ENCODE measurements at regions not wholly inside any gene's neighbourhood (a gene's known extent, or its start where the extent isn't known, plus 50 kb on each side); places are given as distances from the start of the nearest gene placed in this dataset.

DNA sequence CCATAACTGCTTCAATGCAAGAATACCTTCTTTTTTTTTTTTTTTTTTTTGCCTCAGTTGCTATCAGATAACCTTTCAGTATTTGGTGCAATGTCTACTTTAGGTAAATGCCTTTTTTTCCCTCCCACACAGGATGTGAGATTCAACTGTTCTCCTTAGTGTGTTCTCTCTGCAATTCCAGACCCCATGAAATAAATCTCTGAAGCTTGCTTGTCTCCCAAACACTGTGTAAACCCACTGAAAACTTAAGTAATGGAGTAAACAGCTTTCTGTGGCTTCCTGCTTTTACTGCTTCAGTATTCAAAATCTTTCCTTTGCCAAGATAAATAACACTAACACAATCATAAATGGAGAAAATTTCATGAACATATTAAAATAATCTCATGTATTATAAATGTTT lies 55.8 kb upstream of the CLEC14A start:
- TF ChIP-seq TAF1 (IDR thresholded peaks at IDR 0.05; ENCODE audit: low read depth, low read length) (no peak), POLR2A (IDR thresholded peaks at IDR 0.05; ENCODE audit: low read depth, low read length) (no peak), POLR2AphosphoS5 (IDR thresholded peaks at IDR 0.05; ENCODE audit: low read depth, low read length) (no peak), POU2F2 (IDR thresholded peaks at IDR 0.05; ENCODE audit: low read depth, low read length) (no peak), PAX5 (IDR thresholded peaks at IDR 0.05; ENCODE audit: insufficient read depth, low read length, severe bottlenecking) (no peak), SPI1 (IDR thresholded peaks at IDR 0.05; ENCODE audit: low read depth, low read length) (no peak)

All from GM12891 (cell line).